Type B pancreatic cell (in vitro differentiated cells): ENCODE measurements at regions not wholly inside any gene's neighbourhood (a gene's known extent, or its start where the extent isn't known, plus 50 kb on each side); places are given as distances from the start of the nearest gene placed in this dataset.

Experiments
- DNase-seq: peaks from one replicate; pipeline ENCODE4 v3.0.0; 2021; ENCODE audit warnings: mixed read lengths; ENCODE audit not compliant: unreplicated experiment; ENCODE audit errors: extremely low spot score
- H3K27ac Mint-ChIP-seq: 2 replicates; pipeline ENCODE4 v1.8.0; 2021; ENCODE audit warnings: mild to moderate bottlenecking, mixed read lengths
- H3K27me3 Mint-ChIP-seq: 2 replicates; pipeline ENCODE4 v1.8.0; 2021; ENCODE audit warnings: mixed read lengths
- H3K36me3 Mint-ChIP-seq: 2 replicates; pipeline ENCODE4 v1.8.0; 2021; ENCODE audit warnings: mixed read lengths
- H3K4me1 Mint-ChIP-seq: one replicate; pipeline ENCODE4 v1.8.0; 2021; ENCODE audit warnings: mixed read lengths; ENCODE audit not compliant: unreplicated experiment
- H3K4me3 Mint-ChIP-seq: 2 replicates; pipeline ENCODE4 v1.8.0; 2021; ENCODE audit warnings: mild to moderate bottlenecking, mixed read lengths
- H3K9me3 Mint-ChIP-seq: 2 replicates; pipeline ENCODE4 v1.8.0; 2021; ENCODE audit warnings: mixed read lengths
- CTCF ChIP-seq: fragments of 200-600 bp; sonication (generic); conservative IDR thresholded peaks from 2 replicates; pipeline ENCODE4 v1.5.0; 2021; ENCODE audit warnings: antibody characterized with exemption, mild to moderate bottlenecking

GRCh38 chrX:6904156-6904555 lies 243.4 kb upstream of the STS start:
- no peaks in the 10 kb centered on the region for H3K9me3 Mint-ChIP-seq
- H3K4me1 Mint-ChIP-seq, result no peaks in the 10 kb centered on the region
- H3K4me3 Mint-ChIP-seq, result no peak overlapping the region
- H3K27ac Mint-ChIP-seq, result no peak overlapping the region
- no peaks in the 10 kb centered on the region for H3K36me3 Mint-ChIP-seq
- H3K27me3 Mint-ChIP-seq, result no peaks in the 10 kb centered on the region
- no peak for TF ChIP-seq CTCF
- no peak for DNase-seq

GRCh38 chrX:6898371-6898770 lies 249.1 kb upstream of the STS start:
- no peaks in the 10 kb centered on the region for H3K4me1 Mint-ChIP-seq
- H3K36me3 Mint-ChIP-seq, result no peaks in the 10 kb centered on the region
- DNase-seq, result no peak
- H3K9me3 Mint-ChIP-seq, result no peaks in the 10 kb centered on the region
- TF ChIP-seq CTCF, result no peak
- no peak overlapping the region for H3K27ac Mint-ChIP-seq
- H3K27me3 Mint-ChIP-seq, result no peaks in the 10 kb centered on the region
- H3K4me3 Mint-ChIP-seq, result no peak overlapping the region

- no peak for DNase-seq
- Mint-ChIP-seq H3K4me3 (no peak overlapping the region), H3K9me3 (peaks cover 9% of the 10 kb centered on the region), H3K4me1 (no peaks in the 10 kb centered on the region), H3K36me3 (no peaks in the 10 kb centered on the region), H3K27ac (no peak overlapping the region), H3K27me3 (no peaks in the 10 kb centered on the region)
- no peak for TF ChIP-seq CTCF
Measured at GRCh38 chrX:6891404-6891803, 256.1 kb upstream of the STS start.

- Mint-ChIP-seq H3K4me3 (no peak overlapping the region), H3K36me3 (no peaks in the 10 kb centered on the region), H3K4me1 (no peaks in the 10 kb centered on the region), H3K9me3 (peaks cover 9% of the 10 kb centered on the region), H3K27me3 (no peaks in the 10 kb centered on the region), H3K27ac (no peak overlapping the region)
- no peak for DNase-seq
- no peak for TF ChIP-seq CTCF
Measured at GRCh38 chrX:6890544-6891261, 256.8 kb upstream of the STS start.

- Mint-ChIP-seq H3K4me1 (no peaks in the 10 kb centered on the region), H3K4me3 (no peak overlapping the region), H3K27ac (no peak overlapping the region), H3K9me3 (no peaks in the 10 kb centered on the region), H3K36me3 (no peaks in the 10 kb centered on the region), H3K27me3 (no peaks in the 10 kb centered on the region)
- DNase-seq, result no peak
- TF ChIP-seq CTCF, result no peak
Measured at GRCh38 chrX:6885909-6886308, 261.6 kb upstream of the STS start.

GRCh38 chrX:6885396-6885795 lies 262.1 kb upstream of the STS start:
- TF ChIP-seq CTCF, result no peak
- Mint-ChIP-seq H3K9me3 (no peaks in the 10 kb centered on the region), H3K4me1 (no peaks in the 10 kb centered on the region), H3K27ac (no peak overlapping the region), H3K36me3 (no peaks in the 10 kb centered on the region), H3K4me3 (no peak overlapping the region), H3K27me3 (no peaks in the 10 kb centered on the region)
- no peak for DNase-seq
